ENCODE measurements at regions not wholly inside any gene's neighbourhood (a gene's known extent, or its start where the extent isn't known, plus 50 kb on each side); places are given as distances from the start of the nearest gene placed in this dataset.

GRCh38 chr1:196063952-196064351, 544.3 kb downstream of the KCNT2 start:
- TF ChIP-seq POLR2A (IDR thresholded peaks at IDR 0.05) (no peak), CTCF (IDR thresholded peaks at IDR 0.05) (no peak)

Measured in heart left ventricle (tissue), 13 donors.